ENCODE measurements at regions not wholly inside any gene's neighbourhood (a gene's known extent, or its start where the extent isn't known, plus 50 kb on each side); places are given as distances from the start of the nearest gene placed in this dataset.
"Not testable (repeated sequence)": the region's sequence is repeated elsewhere in the genome, so short reads cannot be mapped to it uniquely, and the experiment has no call there.

DNA sequence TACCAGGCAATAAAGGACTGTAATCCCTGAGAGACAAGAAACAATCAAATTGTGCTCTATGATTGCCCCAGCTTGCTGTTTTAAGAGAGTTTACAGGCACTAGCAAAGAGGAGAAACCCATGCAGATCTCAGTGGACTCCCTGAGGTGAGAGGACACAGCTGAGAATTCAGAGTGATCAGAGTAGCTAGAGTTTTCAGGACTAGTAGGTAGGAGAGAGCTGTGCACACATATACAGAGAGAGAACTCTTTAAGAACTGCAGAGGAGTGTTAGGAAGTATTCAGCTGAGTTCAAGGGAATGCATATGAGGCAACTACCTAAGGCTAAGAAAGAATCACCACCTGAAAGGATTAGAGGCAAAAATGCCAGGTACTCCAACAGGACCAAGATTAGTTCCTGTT is 904.8 kb downstream of the CDH8 start:
- no peaks in the 10 kb centered on the region for H3K27me3 ChIP-seq (ENCODE audit: control insufficient read depth, insufficient read depth, low read length)

GRCh38 chr16:61128545-61129323 is 907.5 kb downstream of the CDH8 start:
- no peak overlapping the region for H3K4me3 ChIP-seq (ENCODE audit: low read length)
- no peak overlapping the region for H3K9ac ChIP-seq (ENCODE audit: low read length)
- no peaks in the 10 kb centered on the region for H3K27me3 ChIP-seq (ENCODE audit: control insufficient read depth, insufficient read depth, low read length)
- H3K27ac ChIP-seq (ENCODE audit: low read depth, low read length) = no peak overlapping the region
- no peaks in the 10 kb centered on the region for H3K4me1 ChIP-seq (ENCODE audit: control insufficient read depth, insufficient read depth, low read length)
- H3K36me3 ChIP-seq (ENCODE audit: control insufficient read depth, insufficient read depth, low read length) = no peaks in the 10 kb centered on the region

More for the DNA sequence above, 904.8 kb downstream of the CDH8 start:
- Histone ChIP-seq H3K4me3 (ENCODE audit: low read length) (no peak overlapping the region), H3K36me3 (ENCODE audit: control insufficient read depth, insufficient read depth, low read length) (no peaks in the 10 kb centered on the region), H3K4me1 (ENCODE audit: control insufficient read depth, insufficient read depth, low read length) (no peaks in the 10 kb centered on the region), H3K27ac (ENCODE audit: low read depth, low read length) (no peak overlapping the region), H3K9ac (ENCODE audit: low read length) (no peak overlapping the region)

- Histone ChIP-seq H3K9ac (ENCODE audit: low read length) (no peak overlapping the region), H3K27ac (ENCODE audit: low read depth, low read length) (no peak overlapping the region), H3K36me3 (ENCODE audit: control insufficient read depth, insufficient read depth, low read length) (no peaks in the 10 kb centered on the region), H3K27me3 (ENCODE audit: control insufficient read depth, insufficient read depth, low read length) (no peaks in the 10 kb centered on the region), H3K4me3 (ENCODE audit: low read length) (no peak overlapping the region), H3K4me1 (ENCODE audit: control insufficient read depth, insufficient read depth, low read length) (no peaks in the 10 kb centered on the region)
Observed at GRCh38 chr16:61105544-61105943, 930.7 kb downstream of the CDH8 start.

DNA sequence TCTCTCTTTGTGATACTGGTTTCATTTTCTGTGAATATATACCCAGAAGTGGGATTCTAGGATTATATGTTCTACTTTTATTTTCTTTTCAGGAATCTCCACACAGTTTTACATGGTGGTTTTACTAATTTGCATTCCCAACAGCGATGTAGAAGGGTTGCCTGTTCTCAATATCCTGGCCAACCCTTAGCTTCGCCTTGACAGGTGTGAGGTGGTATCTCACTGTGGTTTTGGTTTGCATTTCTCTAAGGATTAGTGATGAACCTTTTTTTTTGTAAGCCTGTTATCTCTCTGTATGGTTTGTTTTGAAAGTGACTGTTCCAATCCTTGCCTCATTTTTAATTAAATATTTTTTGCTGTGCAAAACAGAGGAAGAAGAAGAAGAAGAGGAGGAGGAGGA is 937.7 kb downstream of the CDH8 start:
- no peaks in the 10 kb centered on the region for H3K36me3 ChIP-seq (ENCODE audit: control insufficient read depth, insufficient read depth, low read length)
- no peaks in the 10 kb centered on the region for H3K27me3 ChIP-seq (ENCODE audit: control insufficient read depth, insufficient read depth, low read length)
- no peak overlapping the region for H3K27ac ChIP-seq (ENCODE audit: low read depth, low read length)
- no peaks in the 10 kb centered on the region for H3K4me1 ChIP-seq (ENCODE audit: control insufficient read depth, insufficient read depth, low read length)
- H3K9ac ChIP-seq (ENCODE audit: low read length) = no peak overlapping the region
- H3K4me3 ChIP-seq (ENCODE audit: low read length) = no peak overlapping the region

DNA sequence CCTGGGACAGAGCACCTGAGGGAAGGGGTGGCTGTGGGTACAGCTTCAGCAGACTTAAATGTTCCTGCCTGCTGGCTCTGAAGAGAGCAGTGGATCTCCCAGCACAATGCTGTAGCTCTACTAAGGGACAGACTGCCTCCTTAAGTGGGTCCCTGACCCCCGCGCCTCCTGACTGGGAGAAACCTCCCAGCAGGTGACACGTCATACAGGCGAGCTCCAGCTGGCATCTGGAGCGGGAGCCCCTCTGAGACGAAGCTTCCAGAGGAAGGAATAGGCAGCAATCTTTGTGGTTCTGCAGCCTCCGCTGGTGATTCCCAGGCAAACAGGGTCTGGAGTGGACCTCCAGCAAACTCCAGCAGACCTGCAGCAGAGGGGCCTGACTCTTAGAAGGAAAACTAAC is 944.9 kb downstream of the CDH8 start:
- not testable (repeated sequence) for H3K27ac ChIP-seq (ENCODE audit: low read depth, low read length); H3K9ac ChIP-seq (ENCODE audit: low read length); H3K4me3 ChIP-seq (ENCODE audit: low read length); H3K27me3 ChIP-seq (ENCODE audit: control insufficient read depth, insufficient read depth, low read length); H3K36me3 ChIP-seq (ENCODE audit: control insufficient read depth, insufficient read depth, low read length); H3K4me1 ChIP-seq (ENCODE audit: control insufficient read depth, insufficient read depth, low read length)

- Histone ChIP-seq H3K36me3 (ENCODE audit: control insufficient read depth, insufficient read depth, low read length) (no peaks in the 10 kb centered on the region), H3K9ac (ENCODE audit: low read length) (no peak overlapping the region), H3K4me3 (ENCODE audit: low read length) (no peak overlapping the region), H3K27me3 (ENCODE audit: control insufficient read depth, insufficient read depth, low read length) (no peaks in the 10 kb centered on the region), H3K27ac (ENCODE audit: low read depth, low read length) (no peak overlapping the region), H3K4me1 (ENCODE audit: control insufficient read depth, insufficient read depth, low read length) (no peaks in the 10 kb centered on the region)
Observed at GRCh38 chr16:61083711-61084110, 952.5 kb downstream of the CDH8 start.

GRCh38 chr16:61074324-61074723 is 961.9 kb downstream of the CDH8 start:
- Histone ChIP-seq H3K4me3 (ENCODE audit: low read length) (no peak overlapping the region), H3K27me3 (ENCODE audit: control insufficient read depth, insufficient read depth, low read length) (no peaks in the 10 kb centered on the region)

DNA sequence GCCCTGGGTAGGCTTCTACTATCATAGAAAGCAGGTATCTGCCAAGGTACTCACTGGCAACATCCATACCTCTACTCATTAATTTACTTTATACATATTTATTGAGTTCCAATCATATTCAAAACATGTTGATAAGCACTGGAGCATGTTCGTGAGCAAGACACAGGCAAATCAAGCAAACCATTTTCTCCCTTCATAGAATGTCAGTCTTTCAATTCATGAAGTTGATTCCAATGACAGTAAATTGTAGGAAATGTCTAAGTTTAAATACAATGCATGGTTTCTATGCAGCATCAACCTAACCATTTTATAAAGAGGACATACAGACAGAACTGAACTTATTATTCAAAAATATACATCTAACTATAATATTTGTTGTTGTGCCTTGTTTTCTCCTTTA is 978.6 kb downstream of the CDH8 start:
- no peak overlapping the region for H3K4me3 ChIP-seq (ENCODE audit: low read length)
- no peaks in the 10 kb centered on the region for H3K27me3 ChIP-seq (ENCODE audit: control insufficient read depth, insufficient read depth, low read length)
- H3K36me3 ChIP-seq (ENCODE audit: control insufficient read depth, insufficient read depth, low read length) = no peaks in the 10 kb centered on the region
- no peak overlapping the region for H3K9ac ChIP-seq (ENCODE audit: low read length)
- H3K4me1 ChIP-seq (ENCODE audit: control insufficient read depth, insufficient read depth, low read length) = no peaks in the 10 kb centered on the region
- no peak overlapping the region for H3K27ac ChIP-seq (ENCODE audit: low read depth, low read length)

More at GRCh38 chr16:61074324-61074723, 961.9 kb downstream of the CDH8 start:
- Histone ChIP-seq H3K36me3 (ENCODE audit: control insufficient read depth, insufficient read depth, low read length) (no peaks in the 10 kb centered on the region), H3K27ac (ENCODE audit: low read depth, low read length) (no peak overlapping the region), H3K9ac (ENCODE audit: low read length) (no peak overlapping the region), H3K4me1 (ENCODE audit: control insufficient read depth, insufficient read depth, low read length) (no peaks in the 10 kb centered on the region)

- no peaks in the 10 kb centered on the region for H3K27me3 ChIP-seq (ENCODE audit: control insufficient read depth, insufficient read depth, low read length)
- H3K4me1 ChIP-seq (ENCODE audit: control insufficient read depth, insufficient read depth, low read length) = no peaks in the 10 kb centered on the region
- H3K27ac ChIP-seq (ENCODE audit: low read depth, low read length) = no peak overlapping the region
- H3K36me3 ChIP-seq (ENCODE audit: control insufficient read depth, insufficient read depth, low read length) = no peaks in the 10 kb centered on the region
- H3K9ac ChIP-seq (ENCODE audit: low read length) = no peak overlapping the region
- H3K4me3 ChIP-seq (ENCODE audit: low read length) = no peak overlapping the region
Observed at GRCh38 chr16:61050547-61050946, 985.7 kb downstream of the CDH8 start.

DNA sequence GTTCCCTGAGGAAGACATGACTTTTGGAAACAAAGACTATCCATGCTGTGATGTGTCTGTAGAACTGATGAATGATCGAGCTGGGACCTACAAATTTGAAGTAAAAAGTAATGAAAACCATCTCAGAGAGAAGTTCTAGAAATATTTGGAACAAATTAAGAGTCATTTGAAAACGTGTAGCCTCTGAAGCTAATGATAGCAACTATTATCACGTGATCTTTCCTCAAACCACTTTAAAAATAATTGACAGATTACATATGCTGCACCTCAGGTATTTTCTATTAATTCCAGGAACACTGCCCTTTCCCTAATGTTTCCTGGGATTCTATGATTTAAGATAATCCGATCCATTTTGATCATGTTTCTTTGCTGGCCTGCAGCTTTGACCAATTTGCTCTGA is 990.3 kb downstream of the CDH8 start:
- no peaks in the 10 kb centered on the region for H3K36me3 ChIP-seq (ENCODE audit: control insufficient read depth, insufficient read depth, low read length)
- H3K27me3 ChIP-seq (ENCODE audit: control insufficient read depth, insufficient read depth, low read length) = no peaks in the 10 kb centered on the region
- no peaks in the 10 kb centered on the region for H3K4me1 ChIP-seq (ENCODE audit: control insufficient read depth, insufficient read depth, low read length)
- H3K27ac ChIP-seq (ENCODE audit: low read depth, low read length) = no peak overlapping the region
- no peak overlapping the region for H3K4me3 ChIP-seq (ENCODE audit: low read length)
- no peak overlapping the region for H3K9ac ChIP-seq (ENCODE audit: low read length)

DNA sequence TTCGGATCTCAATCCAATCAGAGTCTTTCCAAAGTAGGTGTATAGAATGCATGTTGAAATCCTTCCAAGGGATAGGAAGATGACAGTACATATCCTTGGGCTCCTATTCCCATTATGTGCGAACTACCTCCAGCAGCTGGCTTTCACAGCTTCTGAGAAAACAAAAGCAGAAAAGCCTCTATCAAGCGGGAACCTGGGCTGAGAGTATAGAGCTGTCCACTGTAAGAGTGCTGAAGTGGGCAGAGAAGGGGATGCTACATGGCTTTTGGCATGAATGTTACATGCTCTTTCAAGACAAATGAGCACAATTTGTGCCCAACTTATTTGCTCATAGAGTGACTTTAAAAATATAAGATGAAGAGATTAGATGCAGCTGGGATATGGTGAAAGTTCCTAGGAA is 993.5 kb downstream of the CDH8 start:
- no peaks in the 10 kb centered on the region for H3K4me1 ChIP-seq (ENCODE audit: control insufficient read depth, insufficient read depth, low read length)
- H3K36me3 ChIP-seq (ENCODE audit: control insufficient read depth, insufficient read depth, low read length) = no peaks in the 10 kb centered on the region
- no peak overlapping the region for H3K27ac ChIP-seq (ENCODE audit: low read depth, low read length)
- H3K27me3 ChIP-seq (ENCODE audit: control insufficient read depth, insufficient read depth, low read length) = no peaks in the 10 kb centered on the region
- H3K9ac ChIP-seq (ENCODE audit: low read length) = no peak overlapping the region
- H3K4me3 ChIP-seq (ENCODE audit: low read length) = no peak overlapping the region

DNA sequence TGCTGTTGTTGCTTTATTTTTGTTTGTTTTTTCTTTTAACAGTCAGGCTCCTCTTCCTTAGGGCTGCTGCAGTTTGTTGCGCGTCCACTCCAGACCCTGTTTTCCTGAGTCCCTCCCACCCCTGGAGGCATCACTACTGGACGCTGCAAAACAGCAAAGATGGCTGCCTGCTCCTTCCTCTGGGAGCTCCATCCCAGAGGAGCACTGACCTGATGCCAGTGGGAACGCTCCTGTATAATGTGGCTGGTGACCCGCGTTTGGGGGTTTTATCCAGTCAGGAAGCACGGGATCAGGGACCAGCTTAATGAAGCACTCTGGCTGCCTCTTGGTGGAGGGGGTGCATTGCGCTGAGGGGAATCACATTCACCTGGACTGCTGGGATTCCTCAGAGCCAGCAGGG is 1005.6 kb downstream of the CDH8 start:
- Histone ChIP-seq H3K36me3 (ENCODE audit: control insufficient read depth, insufficient read depth, low read length) (no peaks in the 10 kb centered on the region), H3K4me1 (ENCODE audit: control insufficient read depth, insufficient read depth, low read length) (no peaks in the 10 kb centered on the region), H3K27me3 (ENCODE audit: control insufficient read depth, insufficient read depth, low read length) (no peaks in the 10 kb centered on the region), H3K4me3 (ENCODE audit: low read length) (no peak overlapping the region), H3K9ac (ENCODE audit: low read length) (no peak overlapping the region), H3K27ac (ENCODE audit: low read depth, low read length) (no peak overlapping the region)

DNA sequence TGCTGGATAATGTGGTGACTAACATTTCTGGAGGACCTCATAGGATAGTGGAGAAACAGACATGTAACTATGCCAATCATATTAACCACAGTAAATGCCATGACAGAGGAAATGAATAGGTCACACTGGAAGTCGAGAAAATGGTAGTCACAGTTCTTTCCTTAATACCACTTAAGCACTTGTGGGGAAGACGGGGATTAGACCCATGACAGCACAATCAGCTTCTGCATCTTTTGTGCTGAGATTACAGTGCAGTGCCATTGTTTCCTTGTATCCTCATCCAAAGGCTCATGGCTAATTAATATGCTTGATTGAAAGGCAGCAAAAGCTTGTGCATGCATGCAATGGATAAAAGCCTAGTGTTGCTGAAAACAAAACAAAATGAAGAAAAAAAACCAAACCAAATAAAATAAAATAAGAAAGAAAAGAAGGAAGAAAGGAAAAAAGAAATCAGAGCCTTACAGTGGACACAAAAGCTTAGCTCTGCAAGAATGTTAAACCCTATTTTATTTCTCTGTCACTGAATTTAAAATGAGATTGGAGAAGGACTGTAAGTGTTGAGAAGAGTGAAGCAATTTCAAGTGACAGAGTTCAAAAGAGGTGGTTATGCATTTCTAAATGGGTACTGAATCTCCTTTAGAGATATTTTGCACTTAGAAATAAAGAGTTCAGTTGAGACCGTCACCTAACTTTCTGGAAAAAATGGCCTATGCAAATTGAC is 1011.9 kb downstream of the CDH8 start:
- Histone ChIP-seq H3K27ac (ENCODE audit: low read depth, low read length) (no peak overlapping the region), H3K27me3 (ENCODE audit: control insufficient read depth, insufficient read depth, low read length) (no peaks in the 10 kb centered on the region), H3K9ac (ENCODE audit: low read length) (no peak overlapping the region), H3K4me3 (ENCODE audit: low read length) (no peak overlapping the region), H3K4me1 (ENCODE audit: control insufficient read depth, insufficient read depth, low read length) (no peaks in the 10 kb centered on the region), H3K36me3 (ENCODE audit: control insufficient read depth, insufficient read depth, low read length) (no peaks in the 10 kb centered on the region)

Measured in rectal smooth muscle tissue (tissue), 1 donor.